Osteoblast (primary cell): ENCODE measurements at regions not wholly inside any gene's neighbourhood (a gene's known extent, or its start where the extent isn't known, plus 50 kb on each side); places are given as distances from the start of the nearest gene placed in this dataset.

ENCODE experiments used
- DNase-seq: peaks from one replicate; pipeline ENCODE4 v3.0.0; 2011; ENCODE audit warnings: low spot score, mixed read lengths; ENCODE audit not compliant: insufficient read length; ENCODE audit errors: missing footprints
- H2AFZ ChIP-seq: 2 replicates; pipeline ENCODE4 v1.6.0; 2011; ENCODE audit warnings: mild to moderate bottlenecking, low read length
- H3K27ac ChIP-seq: 2 replicates; pipeline ENCODE4 v1.5.1; 2011; ENCODE audit warnings: mild to moderate bottlenecking, low read depth, low read length, moderate library complexity
- H3K27me3 ChIP-seq: 2 replicates; pipeline ENCODE4 v1.6.0; 2012; ENCODE audit warnings: mild to moderate bottlenecking, control low read depth, inconsistent platforms, low read length, moderate library complexity; ENCODE audit not compliant: insufficient read depth
- H3K36me3 ChIP-seq: 2 replicates; pipeline ENCODE4 v1.5.1; 2011; ENCODE audit warnings: mild to moderate bottlenecking, low read length, control low read depth, moderate library complexity; ENCODE audit not compliant: insufficient read depth
- H3K4me1 ChIP-seq: 2 replicates; pipeline ENCODE4 v1.5.1; 2011; ENCODE audit warnings: mild to moderate bottlenecking, low read length, control low read depth, moderate library complexity; ENCODE audit not compliant: insufficient read depth
- H3K4me2 ChIP-seq: 2 replicates; pipeline ENCODE4 v1.6.0; 2011; ENCODE audit warnings: mild to moderate bottlenecking, low read length; ENCODE audit not compliant: insufficient read depth
- H3K4me3 ChIP-seq: fragments of 200-600 bp; sonication (generic); 3 replicates; pipeline ENCODE4 v1.5.1; 2012; ENCODE audit warnings: mild to moderate bottlenecking, low read length, inconsistent platforms; ENCODE audit not compliant: insufficient read depth
- H3K79me2 ChIP-seq: 2 replicates; pipeline ENCODE4 v1.6.0; 2012; ENCODE audit warnings: mild to moderate bottlenecking, low read length, control low read depth, inconsistent platforms; ENCODE audit not compliant: insufficient read depth
- H3K9me3 ChIP-seq: 2 replicates; pipeline ENCODE4 v1.5.1; 2011; ENCODE audit warnings: low read depth, low read length, control low read depth
- H4K20me1 ChIP-seq: 2 replicates; pipeline ENCODE4 v1.6.0; 2012; ENCODE audit warnings: mild to moderate bottlenecking, low read length, control low read depth; ENCODE audit not compliant: insufficient read depth
- CTCF ChIP-seq: IDR thresholded peaks from 2 replicates; pipeline ENCODE4 v1.5.1; 2011; ENCODE audit warnings: mild to moderate bottlenecking, low read depth, low read length, moderate library complexity; ENCODE audit errors: extremely low read depth

- Histone ChIP-seq H3K4me3 (no peak overlapping the region), H3K4me2 (no peak overlapping the region), H2AFZ (no peak overlapping the region), H3K79me2 (no peaks in the 10 kb centered on the region), H3K4me1 (no peaks in the 10 kb centered on the region), H3K36me3 (no peaks in the 10 kb centered on the region), H4K20me1 (no peaks in the 10 kb centered on the region), H3K27me3 (no peaks in the 10 kb centered on the region), H3K27ac (no peak overlapping the region), H3K9me3 (peaks cover 2% of the 10 kb centered on the region)
- DNase-seq: no peak
- TF ChIP-seq CTCF: no peak
These were observed 332.2 kb upstream of the KIF2B start for GRCh38 chr17:53490447-53490968.

GRCh38 chr17:53483704-53484103 lies 339.0 kb upstream of the KIF2B start:
- Histone ChIP-seq H3K4me2 (no peak overlapping the region), H3K4me1 (no peaks in the 10 kb centered on the region), H4K20me1 (no peaks in the 10 kb centered on the region), H3K79me2 (no peaks in the 10 kb centered on the region), H3K4me3 (no peak overlapping the region), H3K27me3 (no peaks in the 10 kb centered on the region), H2AFZ (no peak overlapping the region), H3K9me3 (no peaks in the 10 kb centered on the region), H3K36me3 (no peaks in the 10 kb centered on the region), H3K27ac (no peak overlapping the region)
- TF ChIP-seq CTCF: no peak
- no peak for DNase-seq

- no peak for TF ChIP-seq CTCF
- no peak overlapping the region for H3K27ac ChIP-seq
- DNase-seq: no peak
- H3K36me3 ChIP-seq: no peaks in the 10 kb centered on the region
- H3K79me2 ChIP-seq: no peaks in the 10 kb centered on the region
- no peaks in the 10 kb centered on the region for H4K20me1 ChIP-seq
- H3K27me3 ChIP-seq: no peaks in the 10 kb centered on the region
- no peak overlapping the region for H2AFZ ChIP-seq
- no peaks in the 10 kb centered on the region for H3K4me1 ChIP-seq
- H3K4me3 ChIP-seq: no peak overlapping the region
- H3K9me3 ChIP-seq: no peaks in the 10 kb centered on the region
- H3K4me2 ChIP-seq: no peak overlapping the region
These were observed 347.7 kb upstream of the KIF2B start for GRCh38 chr17:53475002-53475401.

- Histone ChIP-seq H3K79me2 (no peaks in the 10 kb centered on the region), H3K27me3 (no peaks in the 10 kb centered on the region), H3K4me3 (no peak overlapping the region), H3K36me3 (no peaks in the 10 kb centered on the region), H3K9me3 (no peaks in the 10 kb centered on the region), H4K20me1 (no peaks in the 10 kb centered on the region), H3K4me1 (no peaks in the 10 kb centered on the region), H3K4me2 (no peak overlapping the region), H3K27ac (no peak overlapping the region), H2AFZ (no peak overlapping the region)
- no peak for DNase-seq
- no peak for TF ChIP-seq CTCF
These were observed 350.1 kb upstream of the KIF2B start for GRCh38 chr17:53472586-53472985.
